Hypothalamus (tissue), 51 donors: ENCODE measurements at regions not wholly inside any gene's neighbourhood (a gene's known extent, or its start where the extent isn't known, plus 50 kb on each side); places are given as distances from the start of the nearest gene placed in this dataset.
"Not testable (repeated sequence)": the region's sequence is repeated elsewhere in the genome, so short reads cannot be mapped to it uniquely, and the experiment has no call there.

Experiments used
- DNase-seq, 51 donors: peaks; one replicate each; lab custom pipeline; 2025; lab: John Stamatoyannopoulos, UW

DNA sequence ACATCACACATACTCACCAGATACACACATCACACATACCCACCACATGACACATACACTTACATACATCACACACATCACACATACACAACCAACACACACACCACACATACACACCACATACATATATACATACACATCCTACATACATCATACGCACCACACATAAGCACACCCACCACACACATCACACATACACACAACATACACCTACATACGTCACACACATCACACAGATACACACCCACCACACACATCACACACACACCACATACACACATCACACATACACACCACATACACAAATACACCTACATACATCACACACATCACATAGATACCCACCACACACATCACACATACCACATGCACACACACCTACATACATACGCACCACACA, 158.4 kb downstream of the NDUFA10 start:
- DNase-seq = no peak

DNA sequence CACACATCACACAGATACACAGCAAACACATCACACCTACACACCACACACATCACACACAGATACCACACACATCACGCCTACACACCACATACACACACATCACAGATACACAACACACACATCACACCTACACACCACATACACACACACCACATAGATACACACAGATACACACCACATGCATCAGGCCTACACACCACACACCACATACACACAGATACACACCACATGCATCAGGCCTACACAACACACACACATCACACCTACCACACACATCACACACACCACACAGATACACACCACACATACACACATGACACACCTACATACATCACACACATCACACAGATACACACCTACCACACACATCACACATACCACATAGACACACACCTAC, 158.8 kb downstream of the NDUFA10 start:
- DNase-seq = no peak

DNA sequence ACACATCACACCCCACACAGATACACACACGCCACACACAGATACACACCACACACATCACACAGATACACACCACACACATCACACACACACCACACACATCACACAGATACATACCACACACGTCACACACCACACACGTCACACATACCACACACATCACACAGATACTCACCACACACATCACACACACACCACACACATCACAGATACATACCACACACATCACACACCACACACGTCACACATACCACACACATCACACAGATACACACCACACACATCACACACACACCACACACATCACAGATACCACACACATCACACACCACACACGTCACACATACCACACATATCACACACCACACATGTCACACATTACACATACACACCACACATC, 159.3 kb downstream of the NDUFA10 start:
- not testable (repeated sequence) for DNase-seq

DNA sequence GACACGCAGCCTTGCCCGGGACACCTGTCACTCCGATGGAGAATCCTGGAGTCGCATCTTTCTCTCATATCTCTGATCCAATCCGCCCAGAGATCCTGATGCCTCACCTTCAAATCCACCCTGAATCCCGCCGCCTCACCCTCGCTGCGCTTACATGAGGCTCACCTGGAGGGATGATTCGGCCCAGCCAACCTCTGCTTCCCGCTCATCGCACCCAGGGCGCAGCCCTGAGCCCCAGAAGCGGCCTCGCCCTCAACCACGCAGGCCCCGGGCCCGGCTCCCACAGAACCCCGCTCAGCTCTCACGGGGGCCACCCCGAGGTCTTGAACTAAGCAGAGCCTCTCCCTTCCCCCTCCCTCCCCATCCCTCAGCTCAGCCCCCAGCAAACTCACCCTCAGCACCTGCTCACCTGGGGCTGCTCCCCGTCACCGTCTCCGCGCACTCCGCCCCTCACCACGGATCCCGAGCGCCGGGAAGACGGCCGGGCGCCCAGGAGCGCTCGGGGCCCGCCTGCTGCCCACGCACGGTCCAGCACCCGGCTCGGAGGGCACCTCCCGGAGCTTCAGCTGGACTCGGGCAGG, 160.0 kb downstream of the NDUFA10 start:
- no peak for DNase-seq

DNA sequence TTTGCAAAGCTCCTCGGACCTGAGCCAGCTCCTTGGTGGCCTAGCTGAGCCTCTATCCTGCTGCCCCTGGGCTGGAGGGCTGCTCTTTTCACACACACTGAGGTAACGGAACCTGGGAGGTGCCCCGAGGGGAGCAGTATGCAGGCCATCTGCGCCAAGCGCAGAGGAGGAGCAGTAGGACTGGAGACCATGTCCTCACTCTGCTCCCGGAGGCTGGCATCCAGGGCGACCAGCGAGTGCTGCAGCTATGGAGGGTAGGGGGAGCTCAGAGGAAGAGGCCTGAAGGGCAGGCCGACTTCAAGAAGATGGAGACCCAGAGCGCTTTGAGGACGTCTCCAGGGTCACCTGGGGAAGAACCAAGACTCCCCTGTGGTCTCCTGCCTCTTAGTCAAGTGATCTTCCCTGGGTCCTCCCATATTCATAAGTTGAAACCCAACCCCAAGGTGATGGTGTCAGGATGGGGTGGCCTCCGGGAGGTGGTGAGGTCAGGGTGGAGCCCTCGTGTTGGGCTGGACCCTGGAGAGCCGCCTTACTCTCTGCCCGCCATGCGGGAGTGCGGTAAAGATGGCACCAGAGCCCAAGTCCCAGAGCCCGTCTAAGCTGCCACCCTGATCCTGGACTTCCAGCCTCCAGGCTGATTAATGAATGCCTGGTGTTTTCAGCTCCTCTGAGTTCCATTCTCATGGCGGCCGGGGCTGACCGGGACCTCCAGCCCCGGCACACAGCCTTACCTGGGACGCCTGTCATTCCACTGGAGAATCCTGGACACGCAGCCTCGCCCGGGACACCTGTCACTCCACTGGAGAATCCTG, 160.7 kb downstream of the NDUFA10 start:
- no peak for DNase-seq

DNA sequence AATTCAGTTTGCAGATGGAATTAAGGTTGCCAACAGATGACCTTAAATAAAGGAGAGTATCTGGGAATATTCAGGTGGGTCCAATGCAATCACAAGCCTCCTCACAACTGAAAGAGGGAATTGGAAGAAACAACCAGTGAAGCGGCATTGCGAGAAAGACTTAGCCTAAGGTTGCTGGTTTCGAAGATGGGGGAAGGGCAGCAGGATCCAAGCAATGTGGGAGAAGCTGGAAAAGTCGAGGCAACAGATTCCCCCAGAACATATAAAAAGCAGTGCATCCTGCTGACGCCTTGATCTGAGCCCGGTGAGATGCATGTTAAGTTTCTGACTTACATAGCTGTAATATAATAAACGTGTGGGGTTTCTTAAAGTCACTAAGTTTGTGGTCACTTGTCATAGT, 162.5 kb downstream of the NDUFA10 start:
- no peak for DNase-seq

DNA sequence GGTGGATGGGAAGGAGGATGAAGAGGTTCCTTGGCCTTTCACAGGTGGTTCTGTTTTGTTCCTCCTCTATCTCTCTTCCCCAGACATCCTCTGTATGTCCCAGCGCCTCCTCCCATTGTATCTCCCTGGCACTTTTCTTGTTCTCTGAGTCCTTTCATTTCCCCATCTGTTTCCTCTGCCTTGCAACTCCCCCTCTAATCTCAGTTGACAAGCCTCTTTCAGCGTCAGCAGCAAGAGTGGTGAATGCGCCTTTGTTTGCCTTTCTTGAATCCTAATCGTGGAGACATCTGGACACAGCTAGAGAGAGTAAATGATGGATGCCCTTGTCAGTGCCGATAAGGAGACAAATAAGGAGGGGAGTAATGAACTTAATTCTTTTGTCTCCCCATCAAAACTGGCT, 167.0 kb downstream of the NDUFA10 start:
- DNase-seq = peak in 8 of 51 donors; percentile 8 to 38 (median 20)

DNA sequence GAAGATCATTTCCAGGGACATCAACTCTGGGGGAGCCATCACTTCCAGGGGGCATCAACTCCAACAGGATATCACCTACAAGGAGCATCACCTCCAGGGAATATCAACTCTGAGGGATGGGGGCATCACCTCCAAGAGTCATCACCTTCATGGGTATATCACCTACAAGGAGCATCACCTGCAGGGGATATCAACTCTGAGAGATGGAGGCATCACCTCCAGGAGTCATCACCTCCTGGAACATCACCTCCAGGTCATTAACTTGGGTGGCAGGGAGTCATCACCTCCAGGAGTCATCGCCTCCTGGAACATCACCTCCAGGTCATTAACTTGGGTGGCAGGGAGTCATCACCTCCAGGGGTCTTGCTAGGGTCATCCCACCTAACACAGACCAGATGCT, 167.6 kb downstream of the NDUFA10 start:
- no peak for DNase-seq

DNA sequence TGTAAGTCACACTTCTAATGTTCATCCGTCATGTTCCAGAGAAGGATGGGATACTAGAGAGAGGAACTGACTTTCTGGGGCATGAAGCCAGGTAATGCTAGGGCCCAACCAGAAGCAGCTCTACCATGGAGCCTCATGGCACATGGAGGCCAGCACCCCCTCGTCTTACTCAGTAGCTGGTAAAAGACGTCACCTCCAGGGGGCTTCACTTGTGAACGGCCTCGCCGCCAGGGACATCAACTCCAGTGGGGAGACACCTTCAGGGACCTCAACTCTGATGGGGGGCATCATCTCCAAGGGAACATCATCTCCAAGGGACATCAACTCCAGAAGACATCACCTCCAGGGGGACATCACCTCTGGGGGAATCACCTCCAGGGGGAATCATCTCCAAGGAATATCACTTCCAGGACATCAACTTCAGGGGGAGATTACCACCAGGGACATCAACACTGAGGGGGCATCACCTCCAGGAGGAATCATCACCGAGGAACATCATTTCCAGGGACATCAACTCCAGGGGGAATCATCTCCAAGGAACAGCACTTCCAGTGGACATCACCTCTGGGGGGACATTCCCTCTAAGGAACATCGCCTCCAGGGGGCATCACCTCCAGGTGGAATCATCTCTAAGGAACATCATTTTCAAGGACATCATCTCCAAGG, 168.4 kb downstream of the NDUFA10 start:
- no peak for DNase-seq

DNA sequence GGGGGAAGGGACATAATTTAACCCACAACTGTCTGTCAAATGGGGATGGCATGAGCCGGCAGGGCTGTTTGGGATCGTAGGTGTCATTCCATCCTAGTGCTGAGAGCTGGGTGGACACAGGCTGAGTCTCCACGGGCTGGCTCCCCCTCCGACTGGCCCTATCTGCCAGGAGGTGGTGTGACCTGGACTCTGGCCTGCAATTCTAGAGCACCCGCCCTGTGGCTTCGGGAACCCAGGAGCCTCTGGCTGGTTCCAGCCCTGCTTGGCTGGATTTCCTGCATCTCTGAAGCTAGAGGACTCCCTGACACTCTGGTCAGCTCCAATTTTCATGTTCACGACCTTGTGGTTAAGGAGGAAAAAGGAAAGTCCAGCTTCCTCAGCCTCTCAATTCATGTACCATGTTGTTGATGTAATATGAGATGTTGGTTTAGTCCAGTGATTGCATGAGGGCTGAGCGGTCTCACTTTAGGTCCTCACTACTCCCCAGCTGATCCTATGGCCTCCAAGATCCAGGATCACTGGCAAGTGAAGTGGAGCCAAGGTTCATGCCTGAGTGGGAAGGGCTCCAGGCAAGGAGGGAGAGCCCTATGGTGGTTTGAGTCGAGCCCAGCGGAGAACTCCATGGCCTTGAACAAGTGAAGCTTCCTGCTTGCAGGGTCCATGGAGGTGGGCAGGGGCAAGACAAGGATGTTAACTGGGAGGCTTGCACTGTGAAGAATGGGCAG, 169.1 kb downstream of the NDUFA10 start:
- DNase-seq = no peak

DNA sequence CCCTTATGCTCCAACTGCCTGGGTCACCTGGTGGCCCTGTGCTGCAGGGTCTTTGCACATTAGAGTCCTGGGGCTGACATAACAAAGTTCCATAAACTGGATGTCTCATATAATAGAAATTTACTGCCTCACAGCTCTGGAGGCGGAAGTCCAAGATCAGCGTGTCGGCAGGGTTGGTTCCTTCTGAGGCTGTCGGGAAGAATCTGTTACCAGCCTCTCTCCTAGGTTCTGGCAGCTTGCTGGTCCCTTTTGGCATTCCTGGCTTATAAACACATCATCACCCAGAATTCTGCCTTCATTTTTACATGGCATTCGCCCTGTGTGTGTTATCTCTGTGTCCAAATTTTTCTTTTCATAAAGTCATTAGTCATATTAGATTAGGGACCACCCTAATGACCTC, 170.5 kb downstream of the NDUFA10 start:
- no peak for DNase-seq

DNA sequence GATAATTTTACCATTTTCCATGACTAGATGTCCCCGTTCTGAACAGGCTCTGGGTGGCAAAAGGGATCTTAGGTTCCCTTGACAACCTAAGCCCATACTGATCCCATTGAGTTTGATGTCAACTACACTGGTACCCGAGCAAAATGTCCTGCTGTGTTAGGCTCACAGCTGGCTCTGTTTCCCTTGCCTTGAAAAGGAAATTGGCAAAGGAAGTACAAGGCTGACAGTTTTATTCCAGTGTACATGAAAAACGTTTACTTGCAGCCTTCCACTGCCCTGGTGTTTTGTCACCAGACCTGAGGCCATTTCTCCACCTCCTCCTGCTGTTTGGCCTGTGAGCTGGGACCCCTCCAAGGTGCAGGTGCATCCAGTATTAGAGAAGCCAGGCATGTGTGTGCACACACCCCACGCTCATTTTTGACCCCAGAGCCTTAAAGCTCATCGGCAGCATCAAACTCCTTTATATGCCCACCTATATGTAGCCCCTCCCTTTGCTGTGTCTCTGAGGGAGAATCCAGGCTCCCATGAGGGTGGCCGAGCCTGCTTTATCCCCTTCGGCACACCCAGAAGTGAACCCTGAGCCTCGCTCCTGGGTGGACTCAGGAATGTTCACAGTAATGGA, 171.3 kb downstream of the NDUFA10 start:
- DNase-seq = no peak

DNA sequence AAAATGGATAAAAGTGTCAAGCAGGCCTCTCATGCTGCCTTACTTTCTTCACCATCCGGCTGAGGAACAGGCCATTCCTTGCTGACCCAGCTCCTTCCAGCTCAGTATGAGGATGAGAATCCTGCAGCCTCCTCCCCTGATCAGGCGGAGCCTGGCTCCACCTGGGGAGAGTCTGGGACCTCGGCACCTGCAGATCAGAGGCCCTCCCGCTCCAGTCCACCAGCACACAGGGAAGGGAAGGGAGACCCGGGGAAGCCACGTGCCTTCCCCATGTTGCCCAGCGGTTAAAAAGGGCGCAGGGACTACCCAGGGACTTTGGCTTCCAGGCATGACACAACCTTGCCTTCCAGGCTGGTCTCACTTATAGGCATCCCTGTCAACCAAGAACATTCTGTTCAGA, 172.0 kb downstream of the NDUFA10 start:
- DNase-seq = no peak

DNA sequence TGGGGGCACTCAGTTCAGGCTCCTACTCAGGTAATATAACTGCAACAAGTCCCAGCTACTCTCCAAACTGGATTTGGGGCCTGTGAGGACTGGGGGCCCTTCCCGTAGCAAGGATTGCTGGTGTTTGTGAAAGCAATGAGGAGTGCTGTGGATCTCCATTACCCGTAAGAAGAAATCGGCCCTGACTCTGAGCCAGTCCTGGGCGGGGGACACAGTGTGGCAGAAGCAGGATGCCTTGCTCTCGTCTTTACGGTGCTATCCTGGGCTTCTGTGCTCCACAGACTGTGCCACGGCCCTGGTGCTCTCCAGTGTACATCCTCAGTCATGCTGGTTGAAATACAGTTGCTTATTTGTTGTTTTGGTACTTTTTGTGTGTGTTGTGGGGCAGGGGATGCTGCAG, 172.9 kb downstream of the NDUFA10 start:
- DNase-seq = no peak

DNA sequence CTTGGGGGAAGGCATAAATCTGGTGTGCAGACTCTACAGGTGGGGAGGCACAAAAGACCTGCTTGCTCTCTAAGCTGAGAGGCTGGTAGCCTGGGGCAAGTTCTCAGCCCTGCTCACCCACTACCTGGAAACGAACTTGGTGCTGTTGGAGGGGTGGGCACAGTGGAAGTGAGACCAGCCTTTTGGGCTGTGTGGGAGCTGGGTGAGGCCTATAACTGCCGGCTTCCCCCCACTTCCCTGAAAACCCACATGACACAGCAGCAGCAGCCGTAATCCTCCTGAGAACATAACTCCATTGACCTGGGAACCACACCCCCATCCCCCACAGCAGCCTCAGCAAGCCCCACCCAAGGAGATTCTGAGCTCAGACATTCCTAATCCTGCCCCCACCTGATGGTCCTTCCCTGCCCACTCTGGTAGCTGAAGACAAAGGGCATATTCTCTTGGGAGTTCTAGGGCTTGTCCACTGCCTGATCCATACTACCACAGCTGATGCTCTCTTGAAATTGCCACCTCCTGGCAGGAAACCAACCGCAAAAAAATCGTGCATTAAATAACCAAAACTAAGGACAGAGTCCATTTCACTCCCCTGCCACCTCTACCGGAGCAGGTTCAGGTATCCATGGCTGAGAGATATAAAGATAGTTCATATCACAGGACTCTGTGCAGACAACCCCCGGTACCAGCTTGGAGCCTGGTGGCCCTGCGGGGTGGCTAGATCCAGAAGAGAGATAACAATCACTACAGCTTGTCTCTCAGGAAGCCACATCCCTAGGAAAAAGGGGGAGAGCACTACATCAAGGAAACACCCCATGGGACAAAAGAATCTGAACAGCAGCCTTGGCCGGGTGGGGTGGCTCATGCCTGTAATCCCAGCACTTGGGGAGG, 178.1 kb downstream of the NDUFA10 start:
- DNase-seq = no peak

DNA sequence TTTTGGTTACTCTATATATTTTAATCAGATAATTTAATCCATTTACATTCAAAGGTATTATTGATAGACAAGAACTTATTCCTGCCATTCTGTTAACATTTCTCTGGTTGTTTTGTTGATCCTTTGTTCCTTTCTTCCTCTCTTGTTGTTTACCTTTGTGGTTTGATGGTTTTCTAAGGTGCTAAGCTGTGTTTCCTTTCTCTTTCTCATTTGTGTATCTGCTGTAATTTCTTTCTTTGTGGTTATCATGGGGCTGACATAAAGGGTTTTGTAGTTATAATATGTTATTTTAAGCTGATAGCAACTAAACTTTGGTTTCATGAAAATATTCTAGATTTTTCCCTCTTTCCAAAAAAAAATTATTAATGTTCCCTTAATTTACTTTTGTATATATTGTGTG, 179.2 kb downstream of the NDUFA10 start:
- DNase-seq = no peak

DNA sequence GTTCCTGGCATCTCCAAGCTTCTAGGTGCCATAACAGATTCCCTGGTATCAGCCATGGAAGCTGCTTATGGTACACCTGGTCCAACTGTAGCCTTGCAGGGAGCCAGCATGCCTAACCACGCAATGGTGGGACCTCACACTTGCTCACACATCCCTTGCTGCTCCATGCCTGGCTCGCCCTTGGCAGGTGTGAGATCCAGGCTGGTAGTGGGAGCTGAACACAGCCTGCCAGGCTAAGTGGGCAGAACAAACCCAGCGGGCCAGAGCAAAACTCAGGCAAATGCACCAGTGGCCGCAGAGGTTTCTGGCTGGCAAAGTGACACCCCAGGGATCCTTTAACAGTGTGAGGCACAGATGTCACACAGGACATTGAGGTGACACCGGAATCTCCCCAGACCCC, 185.8 kb downstream of the NDUFA10 start:
- no peak for DNase-seq

DNA sequence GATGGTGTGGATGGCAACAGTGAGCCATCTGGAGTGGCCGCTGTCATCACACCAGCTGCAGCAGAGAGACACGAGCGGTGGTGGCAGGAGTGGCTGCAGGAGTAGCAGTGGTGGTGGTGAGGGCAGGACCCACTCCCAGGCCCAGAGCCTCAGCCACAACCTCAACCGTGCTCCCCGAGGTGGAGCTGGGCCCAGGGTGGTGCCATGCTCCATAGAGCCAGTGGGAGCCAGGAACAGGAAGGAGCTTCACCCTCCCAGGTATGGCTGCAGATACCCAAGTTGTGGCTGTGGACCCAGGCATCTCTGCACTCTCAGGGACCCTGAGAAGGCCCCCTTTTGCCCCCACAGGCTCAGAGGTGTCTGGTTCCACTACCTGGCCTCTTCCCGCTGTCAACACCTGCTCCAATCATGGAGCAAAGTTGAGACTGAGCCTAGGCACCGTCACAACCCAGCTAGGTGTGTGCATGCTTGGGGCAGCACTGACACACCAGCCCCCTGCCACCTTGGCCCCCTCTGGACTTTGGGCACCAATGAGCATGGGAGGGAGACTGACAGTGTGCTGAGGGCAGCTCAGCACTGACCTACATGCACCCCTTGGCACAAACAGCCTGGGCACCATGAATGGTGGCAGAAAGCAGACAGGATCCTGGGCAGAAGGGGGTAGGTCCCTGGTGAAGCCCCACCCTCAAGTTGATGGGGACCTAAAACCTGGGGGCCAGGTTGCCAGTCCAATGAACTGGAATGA, 188.9 kb downstream of the NDUFA10 start:
- no peak for DNase-seq

DNA sequence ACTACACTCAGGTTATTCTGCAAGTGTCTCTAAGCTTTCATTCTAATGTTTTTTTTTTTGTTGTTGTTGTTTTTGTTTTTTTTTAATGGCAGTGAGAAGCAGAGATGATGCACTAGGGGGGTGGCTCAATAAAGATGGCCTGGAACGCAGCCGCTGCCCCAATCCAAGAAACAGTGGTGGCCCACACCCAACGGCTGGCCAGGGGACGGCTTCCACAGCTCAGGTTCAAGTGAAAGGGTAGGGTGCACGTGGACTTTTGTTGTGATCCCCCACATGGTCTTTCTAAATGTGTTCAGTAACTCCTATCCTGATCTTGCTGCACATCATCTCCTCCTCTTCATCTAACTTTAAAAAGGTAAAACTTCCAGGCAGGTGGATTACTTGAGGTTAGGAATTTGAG, 190.1 kb downstream of the NDUFA10 start:
- no peak for DNase-seq
